Ishikawa (cell line): ENCODE measurements at regions not wholly inside any gene's neighbourhood (a gene's known extent, or its start where the extent isn't known, plus 50 kb on each side); places are given as distances from the start of the nearest gene placed in this dataset.

Experiments
- CEBPB ChIP-seq: IDR thresholded peaks from 2 replicates; pipeline ENCODE4 v1.6.1; 2012
- CREB1 ChIP-seq: IDR thresholded peaks from 2 replicates; pipeline ENCODE4 v1.6.1; 2012; ENCODE audit warnings: low read depth
- EGR1 ChIP-seq: IDR thresholded peaks from 2 replicates; pipeline ENCODE4 v1.6.1; 2012
- EP300 ChIP-seq: IDR thresholded peaks from 2 replicates; pipeline ENCODE4 v1.6.1; 2012; ENCODE audit warnings: borderline replicate concordance
- FOXM1 ChIP-seq: IDR thresholded peaks from 2 replicates; pipeline ENCODE4 v1.6.1; 2012; ENCODE audit warnings: low read depth, borderline replicate concordance
- MAX ChIP-seq: IDR thresholded peaks from 2 replicates; pipeline ENCODE4 v1.6.1; 2012
- NFIC ChIP-seq: IDR thresholded peaks from 2 replicates; pipeline ENCODE4 v1.6.1; 2012
- RAD21 ChIP-seq: IDR thresholded peaks from 2 replicates; pipeline ENCODE4 v1.6.1; 2012; ENCODE audit warnings: low read depth
- TAF1 ChIP-seq: IDR thresholded peaks from 2 replicates; pipeline ENCODE4 v1.6.1; 2012; ENCODE audit warnings: low read depth, mild to moderate bottlenecking
- TCF12 ChIP-seq: IDR thresholded peaks from 2 replicates; pipeline ENCODE4 v1.6.1; 2012; ENCODE audit warnings: low read depth
- TEAD4 ChIP-seq: IDR thresholded peaks from 2 replicates; pipeline ENCODE4 v1.6.1; 2012
- YY1 ChIP-seq: IDR thresholded peaks from 2 replicates; pipeline ENCODE4 v1.6.1; 2012; ENCODE audit warnings: low read depth
- ZBTB7A ChIP-seq: IDR thresholded peaks from 2 replicates; pipeline ENCODE4 v1.6.1; 2012; ENCODE audit warnings: low read depth
- TF ChIP-seq, protein P1 (sequence below): IDR thresholded peaks from 2 replicates; pipeline ENCODE4 v1.6.1; 2012; ENCODE audit warnings: low read depth, mild to moderate bottlenecking
- TF ChIP-seq, protein P2 (sequence below): IDR thresholded peaks from 2 replicates; pipeline ENCODE4 v1.6.1; 2012

DNA sequence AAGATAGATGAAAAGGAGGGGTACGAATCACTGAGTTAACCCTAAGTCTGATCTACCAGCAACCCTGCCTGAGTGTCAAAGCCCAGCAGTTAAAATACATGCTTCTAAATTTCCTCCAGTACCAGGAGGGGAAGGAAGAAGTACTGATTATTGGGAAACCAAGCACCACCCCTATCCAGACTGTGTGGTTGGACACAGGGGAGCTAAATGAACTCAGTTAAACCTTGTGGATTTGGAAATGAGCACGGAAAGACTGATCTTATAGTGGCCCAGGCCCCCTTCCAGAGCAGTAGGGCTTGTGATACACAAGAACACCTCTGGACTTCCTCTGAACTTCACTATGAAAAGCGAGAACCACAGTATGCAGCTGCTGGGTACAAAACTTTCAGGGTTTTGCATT, 585.6 kb downstream of the MAFB start:
- TF ChIP-seq RAD21 (no peak), ZBTB7A (no peak), MAX (no peak)

DNA sequence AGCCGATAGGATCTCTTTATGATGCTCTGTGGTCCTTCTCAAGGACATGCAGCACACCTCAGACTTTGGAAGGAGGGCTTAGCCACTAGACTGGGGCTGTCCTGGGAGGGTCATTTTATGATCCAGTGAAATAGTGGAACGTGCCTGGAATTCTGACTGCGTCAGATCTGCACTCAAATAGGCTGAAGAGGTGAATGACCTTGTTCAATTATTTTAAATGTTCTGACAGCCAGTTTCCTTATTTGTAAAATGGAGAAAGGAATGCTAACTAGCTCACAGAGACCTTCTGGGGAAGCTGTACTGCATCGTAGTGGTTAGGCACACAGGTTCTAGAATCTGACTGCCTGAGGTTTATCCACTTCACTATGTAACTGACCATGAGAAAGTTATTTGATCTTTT, 587.5 kb downstream of the MAFB start:
- TF ChIP-seq ZBTB7A: no peak
- no peak for TF ChIP-seq EGR1
- no peak for TF ChIP-seq CEBPB
- TF ChIP-seq TEAD4: no peak
- TF ChIP-seq TCF12: no peak
- no peak for TF ChIP-seq EP300
- no peak for TF ChIP-seq YY1
- no peak for TF ChIP-seq TAF1
- no peak for TF ChIP-seq CREB1
- no peak for TF ChIP-seq MAX
- no peak for TF ChIP-seq RAD21
- TF ChIP-seq NFIC: no peak
- TF ChIP-seq, protein P1, sequence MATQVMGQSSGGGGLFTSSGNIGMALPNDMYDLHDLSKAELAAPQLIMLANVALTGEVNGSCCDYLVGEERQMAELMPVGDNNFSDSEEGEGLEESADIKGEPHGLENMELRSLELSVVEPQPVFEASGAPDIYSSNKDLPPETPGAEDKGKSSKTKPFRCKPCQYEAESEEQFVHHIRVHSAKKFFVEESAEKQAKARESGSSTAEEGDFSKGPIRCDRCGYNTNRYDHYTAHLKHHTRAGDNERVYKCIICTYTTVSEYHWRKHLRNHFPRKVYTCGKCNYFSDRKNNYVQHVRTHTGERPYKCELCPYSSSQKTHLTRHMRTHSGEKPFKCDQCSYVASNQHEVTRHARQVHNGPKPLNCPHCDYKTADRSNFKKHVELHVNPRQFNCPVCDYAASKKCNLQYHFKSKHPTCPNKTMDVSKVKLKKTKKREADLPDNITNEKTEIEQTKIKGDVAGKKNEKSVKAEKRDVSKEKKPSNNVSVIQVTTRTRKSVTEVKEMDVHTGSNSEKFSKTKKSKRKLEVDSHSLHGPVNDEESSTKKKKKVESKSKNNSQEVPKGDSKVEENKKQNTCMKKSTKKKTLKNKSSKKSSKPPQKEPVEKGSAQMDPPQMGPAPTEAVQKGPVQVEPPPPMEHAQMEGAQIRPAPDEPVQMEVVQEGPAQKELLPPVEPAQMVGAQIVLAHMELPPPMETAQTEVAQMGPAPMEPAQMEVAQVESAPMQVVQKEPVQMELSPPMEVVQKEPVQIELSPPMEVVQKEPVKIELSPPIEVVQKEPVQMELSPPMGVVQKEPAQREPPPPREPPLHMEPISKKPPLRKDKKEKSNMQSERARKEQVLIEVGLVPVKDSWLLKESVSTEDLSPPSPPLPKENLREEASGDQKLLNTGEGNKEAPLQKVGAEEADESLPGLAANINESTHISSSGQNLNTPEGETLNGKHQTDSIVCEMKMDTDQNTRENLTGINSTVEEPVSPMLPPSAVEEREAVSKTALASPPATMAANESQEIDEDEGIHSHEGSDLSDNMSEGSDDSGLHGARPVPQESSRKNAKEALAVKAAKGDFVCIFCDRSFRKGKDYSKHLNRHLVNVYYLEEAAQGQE: no peak
- TF ChIP-seq FOXM1: no peak
- TF ChIP-seq, protein P2, sequence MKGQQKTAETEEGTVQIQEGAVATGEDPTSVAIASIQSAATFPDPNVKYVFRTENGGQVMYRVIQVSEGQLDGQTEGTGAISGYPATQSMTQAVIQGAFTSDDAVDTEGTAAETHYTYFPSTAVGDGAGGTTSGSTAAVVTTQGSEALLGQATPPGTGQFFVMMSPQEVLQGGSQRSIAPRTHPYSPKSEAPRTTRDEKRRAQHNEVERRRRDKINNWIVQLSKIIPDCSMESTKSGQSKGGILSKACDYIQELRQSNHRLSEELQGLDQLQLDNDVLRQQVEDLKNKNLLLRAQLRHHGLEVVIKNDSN: no peak

DNA sequence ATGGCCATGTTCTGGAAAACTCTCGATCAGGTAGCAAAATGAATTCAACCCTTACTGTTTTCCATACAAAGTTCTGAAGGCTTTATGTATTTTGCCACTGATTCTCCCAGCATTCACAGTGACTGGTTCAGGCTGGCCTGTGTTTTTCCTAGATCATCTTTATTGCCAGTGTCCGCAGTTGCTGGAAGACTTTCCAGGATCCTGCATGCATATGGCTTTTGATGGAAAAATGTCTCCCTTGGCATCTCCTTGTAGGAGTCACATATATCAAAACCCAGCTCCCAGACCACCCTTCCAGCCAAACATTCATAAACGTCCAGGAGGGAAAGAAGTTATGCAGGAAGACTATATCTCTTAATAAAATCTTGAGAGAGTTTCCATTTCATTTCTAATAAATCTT, 588.8 kb downstream of the MAFB start:
- TF ChIP-seq TEAD4 (no peak), NFIC (no peak), ZBTB7A (no peak), YY1 (no peak), FOXM1 (no peak), EP300 (no peak), TAF1 (no peak), CREB1 (no peak)
- TF ChIP-seq, protein P1: no peak
- TF ChIP-seq, protein P2: no peak

DNA sequence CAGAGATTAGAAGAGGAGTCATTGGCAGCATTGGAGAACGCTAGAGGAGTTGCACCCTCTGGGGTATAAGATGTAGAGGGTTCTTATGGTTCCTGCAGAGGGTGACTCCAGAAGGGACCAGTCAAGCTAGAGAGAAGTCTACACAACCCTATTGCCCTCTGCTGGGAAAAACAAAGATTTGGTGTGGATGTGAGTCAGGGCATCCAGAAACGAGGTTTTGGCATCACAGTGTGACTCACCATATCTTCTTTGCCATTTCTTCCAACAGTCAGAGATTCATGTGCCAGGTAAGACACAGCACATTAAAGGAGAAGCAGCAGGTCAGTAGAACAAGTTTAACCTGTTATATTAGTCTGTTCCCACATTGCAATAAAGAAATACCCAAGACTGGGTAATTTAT, 598.8 kb downstream of the MAFB start:
- TF ChIP-seq ZBTB7A: no peak
- no peak for TF ChIP-seq MAX
- no peak for TF ChIP-seq TAF1
- TF ChIP-seq EP300: no peak
- TF ChIP-seq EGR1: no peak
- no peak for TF ChIP-seq NFIC
- TF ChIP-seq CEBPB: no peak
- no peak for TF ChIP-seq FOXM1
- no peak for TF ChIP-seq TEAD4
- TF ChIP-seq, protein P1: no peak
- TF ChIP-seq YY1: no peak
- TF ChIP-seq RAD21: no peak
- TF ChIP-seq, protein P2: no peak
- TF ChIP-seq CREB1: no peak
- no peak for TF ChIP-seq TCF12
